PC-3 (cell line): ENCODE measurements at regions not wholly inside any gene's neighbourhood (a gene's known extent, or its start where the extent isn't known, plus 50 kb on each side); places are given as distances from the start of the nearest gene placed in this dataset.

ENCODE experiments used
- ATAC-seq: fragments of 200-7000 bp; cut with Tn5 transposase; 2 replicates; pipeline ENCODE4 v1.9.1; 2020; ENCODE audit warnings: mild to moderate bottlenecking, moderate library complexity
- BruUV-seq: library from RNA; stranded (reverse); fragments of 400-500 nt; replicated peaks from 2 replicates; lab custom pipeline; 2021; lab: Mats Ljungman, UMichigan
- CTCF ChIA-PET: fragments of 300-600 bp; sonication (Branson Sonifier 250); formaldehyde crosslinking; loops from one replicate; lab custom pipeline; 2022; ENCODE audit warnings: antibody characterized with exemption; lab: Charles Lee
- POLR2A ChIA-PET: fragments of 300-600 bp; sonication (Branson Sonifier 250); formaldehyde crosslinking; loops from one replicate; lab custom pipeline; 2022; ENCODE audit warnings: antibody characterized with exemption; ENCODE audit not compliant: unreplicated experiment; lab: Charles Lee
- DNase-seq: peaks from one replicate; pipeline ENCODE4 v3.0.0-alpha.2; 2015
- H2AFZ ChIP-seq: fragments of 300-600 bp; sonication (generic); 2 replicates; pipeline ENCODE4 v1.6.0; 2016; ENCODE audit warnings: antibody characterized with exemption, low read length
- H3F3A ChIP-seq: fragments of 300-600 bp; sonication (generic); one replicate; pipeline ENCODE4 v1.6.0; 2017; ENCODE audit warnings: antibody characterized with exemption, low read length, control low read depth, mild to moderate bottlenecking; ENCODE audit not compliant: unreplicated experiment
- H3K27ac ChIP-seq: fragments of 300-600 bp; sonication (generic); 2 replicates; pipeline ENCODE4 v1.5.1; 2016; ENCODE audit warnings: mild to moderate bottlenecking, low read length
- H3K27me3 ChIP-seq: fragments of 300-600 bp; sonication (generic); 2 replicates; pipeline ENCODE4 v1.6.1; 2016; ENCODE audit warnings: low read length, mixed read lengths
- H3K36me3 ChIP-seq: fragments of 300-600 bp; sonication (generic); 2 replicates; pipeline ENCODE4 v1.6.1; 2016; ENCODE audit warnings: low read depth, mixed run types, low read length, mixed read lengths
- H3K4me1 ChIP-seq: fragments of 300-600 bp; sonication (generic); 2 replicates; pipeline ENCODE4 v1.5.1; 2016; ENCODE audit warnings: low read length; ENCODE audit not compliant: insufficient read depth
- H3K4me2 ChIP-seq: fragments of 300-600 bp; sonication (generic); 2 replicates; pipeline ENCODE4 v1.6.0; 2016; ENCODE audit warnings: low read length
- H3K4me3 ChIP-seq: fragments of 300-600 bp; sonication (generic); 2 replicates; pipeline ENCODE4 v1.5.1; 2016; ENCODE audit warnings: mild to moderate bottlenecking, low read length, mixed read lengths
- H3K79me2 ChIP-seq: fragments of 300-600 bp; sonication (generic); 2 replicates; pipeline ENCODE4 v1.6.1; 2017; ENCODE audit warnings: low read length, mixed read lengths
- H3K9ac ChIP-seq: fragments of 300-600 bp; sonication (generic); 2 replicates; pipeline ENCODE4 v1.6.0; 2016; ENCODE audit warnings: mild to moderate bottlenecking, low read length
- H3K9me2 ChIP-seq: fragments of 300-600 bp; sonication (generic); replicated peaks from 2 replicates; pipeline ENCODE4 v1.6.1; 2016; ENCODE audit warnings: mixed run types, low read length, mixed read lengths
- H3K9me3 ChIP-seq: fragments of 300-600 bp; sonication (generic); 2 replicates; pipeline ENCODE4 v1.6.1; 2016; ENCODE audit warnings: low read length, mixed read lengths
- H4K20me1 ChIP-seq: fragments of 300-600 bp; sonication (generic); 2 replicates; pipeline ENCODE4 v1.6.1; 2016; ENCODE audit warnings: low read length, mixed read lengths
- EZH2 ChIP-seq: fragments of 300-600 bp; sonication (generic); IDR thresholded peaks from one replicate; pipeline ENCODE4 v1.6.1; 2017; ENCODE audit warnings: antibody characterized with exemption, mild to moderate bottlenecking, low read length; ENCODE audit not compliant: unreplicated experiment
- EZH2phosphoT487 ChIP-seq: fragments of 300-600 bp; sonication (generic); IDR thresholded peaks from 2 replicates; pipeline ENCODE4 v1.6.1; 2018; ENCODE audit warnings: mild to moderate bottlenecking, antibody characterized with exemption, low read length, borderline replicate concordance
- intact Hi-C: fragments of 100-400 bp; cut with micrococcal nuclease; formaldehyde crosslinking; loops from 2 replicates; pipeline ENCODE4 v1.9.0; 2023
- TF ChIP-seq, protein P1 (sequence below): fragments of 300-600 bp; sonication (generic); conservative IDR thresholded peaks from 2 replicates; pipeline ENCODE4 v1.5.1; 2017; ENCODE audit warnings: antibody characterized with exemption, low read depth, mild to moderate bottlenecking, low read length

DNA sequence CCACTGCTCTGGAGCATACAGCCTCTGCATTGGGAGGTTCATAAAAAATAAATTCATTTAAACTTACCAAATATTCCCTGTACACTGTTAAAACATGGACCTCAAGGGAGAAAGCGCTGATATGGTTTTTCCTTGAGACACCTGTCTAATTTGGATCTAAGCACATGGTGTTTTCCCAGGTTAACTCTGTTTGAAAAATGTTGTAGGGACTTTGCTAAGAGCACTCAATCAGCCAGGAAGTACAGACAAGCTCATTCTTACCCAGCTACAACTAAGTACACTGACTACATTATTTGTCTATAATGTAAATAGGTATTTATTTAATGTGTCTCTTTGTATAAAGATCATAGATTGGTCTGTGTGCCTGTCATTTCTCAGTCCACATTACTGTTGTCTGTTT, 61.8 kb upstream of the BCAR3 start:
- TF ChIP-seq, protein P1, sequence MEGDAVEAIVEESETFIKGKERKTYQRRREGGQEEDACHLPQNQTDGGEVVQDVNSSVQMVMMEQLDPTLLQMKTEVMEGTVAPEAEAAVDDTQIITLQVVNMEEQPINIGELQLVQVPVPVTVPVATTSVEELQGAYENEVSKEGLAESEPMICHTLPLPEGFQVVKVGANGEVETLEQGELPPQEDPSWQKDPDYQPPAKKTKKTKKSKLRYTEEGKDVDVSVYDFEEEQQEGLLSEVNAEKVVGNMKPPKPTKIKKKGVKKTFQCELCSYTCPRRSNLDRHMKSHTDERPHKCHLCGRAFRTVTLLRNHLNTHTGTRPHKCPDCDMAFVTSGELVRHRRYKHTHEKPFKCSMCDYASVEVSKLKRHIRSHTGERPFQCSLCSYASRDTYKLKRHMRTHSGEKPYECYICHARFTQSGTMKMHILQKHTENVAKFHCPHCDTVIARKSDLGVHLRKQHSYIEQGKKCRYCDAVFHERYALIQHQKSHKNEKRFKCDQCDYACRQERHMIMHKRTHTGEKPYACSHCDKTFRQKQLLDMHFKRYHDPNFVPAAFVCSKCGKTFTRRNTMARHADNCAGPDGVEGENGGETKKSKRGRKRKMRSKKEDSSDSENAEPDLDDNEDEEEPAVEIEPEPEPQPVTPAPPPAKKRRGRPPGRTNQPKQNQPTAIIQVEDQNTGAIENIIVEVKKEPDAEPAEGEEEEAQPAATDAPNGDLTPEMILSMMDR: no peak
- TF ChIP-seq EZH2phosphoT487 (no peak), EZH2 (no peak)
- 0 out of 2 replicates have a peak, but pooled peaks cover 3% of the 10 kb centered on the region for H3K79me2 ChIP-seq
- ATAC-seq: peak; percentile 13
- ChIA-PET CTCF (interaction anchor here (1.0 kb wide), 1 partner anchor 70 kb away, joined by 3 read pairs; no protein-coding TSS in a partner anchor), POLR2A (interaction anchor here (0.8 kb wide), 1 partner anchor 70 kb away, joined by 5 read pairs; no protein-coding TSS in a partner anchor)
- no peak overlapping the region for H3K4me2 ChIP-seq
- DNase-seq: no peak
- no peak overlapping the region for H3K27ac ChIP-seq
- H3K9me3 ChIP-seq: no peaks in the 10 kb centered on the region
- BruUV-seq: no TSS peak
- no peaks in the 10 kb centered on the region for H3K9me2 ChIP-seq
- H3K36me3 ChIP-seq: no peaks in the 10 kb centered on the region
- H3K9ac ChIP-seq: no peak overlapping the region
- peaks cover 27% of the 10 kb centered on the region for H3K4me1 ChIP-seq
- no peak overlapping the region for H2AFZ ChIP-seq
- H4K20me1 ChIP-seq: no peaks in the 10 kb centered on the region
- H3K4me3 ChIP-seq: no peak overlapping the region
- no peaks in the 10 kb centered on the region for H3K27me3 ChIP-seq
- intact Hi-C loops: no loop called here
- no peaks in the 10 kb centered on the region for H3F3A ChIP-seq

DNA sequence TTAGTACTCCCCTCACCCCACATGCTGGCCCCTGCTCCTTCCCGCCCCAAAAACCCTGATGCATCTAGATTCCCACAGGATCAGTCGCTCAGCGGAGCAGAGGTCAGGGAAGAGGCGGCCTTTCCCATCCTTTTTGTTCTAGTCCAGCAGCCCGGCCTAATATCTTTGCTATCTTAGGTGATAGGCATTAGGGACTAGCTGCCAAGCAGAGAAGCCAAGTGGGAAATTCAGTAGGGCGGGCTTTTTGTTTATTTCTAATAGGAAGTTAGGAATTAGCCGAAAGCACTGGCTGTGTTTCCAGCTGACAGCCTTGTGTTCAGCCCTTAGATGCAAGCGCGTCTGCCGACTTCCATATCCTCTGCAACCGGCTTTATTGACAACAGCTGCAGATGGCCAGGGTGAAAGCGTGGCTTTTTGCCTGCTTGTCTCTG, 59.0 kb upstream of the BCAR3 start:
- no peak overlapping the region for H3K4me2 ChIP-seq
- H3K9me2 ChIP-seq: no peaks in the 10 kb centered on the region
- ChIA-PET POLR2A (no interaction called here), CTCF (no interaction called here)
- no peak for TF ChIP-seq EZH2
- TF ChIP-seq, protein P1: no peak
- TF ChIP-seq EZH2phosphoT487: no peak
- peaks cover 50% of the 10 kb centered on the region for H3K4me1 ChIP-seq
- no peaks in the 10 kb centered on the region for H3K27me3 ChIP-seq
- no peak for ATAC-seq
- no peaks in the 10 kb centered on the region for H3F3A ChIP-seq
- 0 out of 2 replicates have a peak, but pooled peaks cover 14% of the 10 kb centered on the region for H3K79me2 ChIP-seq
- no peak for DNase-seq
- H3K36me3 ChIP-seq: peaks cover 4% of the 10 kb centered on the region; the same call in 1 of the 2 replicates
- intact Hi-C loops: no loop called here
- H3K9ac ChIP-seq: no peak overlapping the region
- H4K20me1 ChIP-seq: no peaks in the 10 kb centered on the region
- H3K27ac ChIP-seq: peak overlapping the region; percentile 97
- no peak overlapping the region for H3K4me3 ChIP-seq
- H2AFZ ChIP-seq: no peak overlapping the region
- BruUV-seq: no TSS peak
- no peaks in the 10 kb centered on the region for H3K9me3 ChIP-seq

DNA sequence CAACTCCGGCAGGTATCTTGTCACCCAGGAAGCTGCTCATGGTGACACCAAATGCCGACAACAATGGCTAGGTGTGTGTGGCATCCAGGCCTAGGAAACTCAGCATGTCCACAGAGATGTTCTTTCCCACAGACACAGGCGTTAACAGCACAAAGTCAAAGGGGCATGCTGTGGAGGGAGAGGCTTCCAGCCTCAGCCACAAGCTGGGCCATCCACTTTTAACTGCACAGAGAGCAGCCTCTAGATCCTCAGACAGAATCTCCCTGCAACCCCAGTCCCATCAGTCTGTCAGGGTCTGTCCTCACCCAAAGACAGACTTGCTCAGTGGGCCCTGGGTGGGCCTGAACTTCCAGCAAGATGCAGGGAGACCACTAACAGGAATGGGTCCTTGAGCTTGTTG, 58.5 kb upstream of the BCAR3 start:
- intact Hi-C loops: no loop called here
- H3K27me3 ChIP-seq: no peaks in the 10 kb centered on the region
- no peak for DNase-seq
- ChIA-PET CTCF (interaction anchor here (1.8 kb wide), 1 partner anchor 10 kb away, joined by 6 read pairs; no protein-coding TSS in a partner anchor), POLR2A (no interaction called here)
- no peak overlapping the region for H3K4me2 ChIP-seq
- no peaks in the 10 kb centered on the region for H3K9me3 ChIP-seq
- H3K36me3 ChIP-seq: peaks cover 4% of the 10 kb centered on the region; the same call in 1 of the 2 replicates
- TF ChIP-seq, protein P1: no peak
- TF ChIP-seq EZH2 (no peak), EZH2phosphoT487 (no peak)
- peaks cover 55% of the 10 kb centered on the region for H3K4me1 ChIP-seq
- H3K79me2 ChIP-seq: 0 out of 2 replicates have a peak, but pooled peaks cover 14% of the 10 kb centered on the region
- H4K20me1 ChIP-seq: no peaks in the 10 kb centered on the region
- no peak for ATAC-seq
- peak overlapping the region; percentile 97 for H3K27ac ChIP-seq
- BruUV-seq: no TSS peak
- no peak overlapping the region for H3K9ac ChIP-seq
- no peaks in the 10 kb centered on the region for H3F3A ChIP-seq
- no peaks in the 10 kb centered on the region for H3K9me2 ChIP-seq
- no peak overlapping the region for H2AFZ ChIP-seq
- no peak overlapping the region for H3K4me3 ChIP-seq
